ENCODE measurements at regions not wholly inside any gene's neighbourhood (a gene's known extent, or its start where the extent isn't known, plus 50 kb on each side); places are given as distances from the start of the nearest gene placed in this dataset.

GRCh38 chr12:93292213-93292612 is 85.5 kb upstream of the NUDT4 start:
- FAIRE-seq (no peak), DNase-seq (ENCODE audit: low read depth) (no peak)
- Histone ChIP-seq H3K36me3 (ENCODE audit: control insufficient read depth, insufficient read depth, low read length) (no peaks in the 10 kb centered on the region), H3K27me3 (ENCODE audit: control insufficient read depth, insufficient read depth, low read length) (no peaks in the 10 kb centered on the region), H3K4me3 (ENCODE audit: low read depth, low read length) (no peak overlapping the region)
- no peak for TF ChIP-seq CTCF (IDR thresholded peaks at IDR 0.05; ENCODE audit: insufficient read depth, low read length, severe bottlenecking)

GRCh38 chr12:93292731-93293566 is 84.8 kb upstream of the NUDT4 start:
- FAIRE-seq (no peak), DNase-seq (ENCODE audit: low read depth) (peak; percentile 24)
- no peak overlapping the region for H3K4me3 ChIP-seq (ENCODE audit: low read depth, low read length)
- TF ChIP-seq CTCF (IDR thresholded peaks at IDR 0.05; ENCODE audit: insufficient read depth, low read length, severe bottlenecking), result no peak
- H3K27me3 ChIP-seq (ENCODE audit: control insufficient read depth, insufficient read depth, low read length), result no peaks in the 10 kb centered on the region
- H3K36me3 ChIP-seq (ENCODE audit: control insufficient read depth, insufficient read depth, low read length), result no peaks in the 10 kb centered on the region

- TF ChIP-seq CTCF (IDR thresholded peaks at IDR 0.05; ENCODE audit: insufficient read depth, low read length, severe bottlenecking), result no peak
- H3K27me3 ChIP-seq (ENCODE audit: control insufficient read depth, insufficient read depth, low read length), result no peaks in the 10 kb centered on the region
- no peak overlapping the region for H3K4me3 ChIP-seq (ENCODE audit: low read depth, low read length)
- FAIRE-seq (no peak), DNase-seq (ENCODE audit: low read depth) (no peak)
- H3K36me3 ChIP-seq (ENCODE audit: control insufficient read depth, insufficient read depth, low read length), result no peaks in the 10 kb centered on the region
Observed at GRCh38 chr12:93297032-93297431, 80.7 kb upstream of the NUDT4 start.

GRCh38 chr12:93297536-93297935 is 80.2 kb upstream of the NUDT4 start:
- no peak for TF ChIP-seq CTCF (IDR thresholded peaks at IDR 0.05; ENCODE audit: insufficient read depth, low read length, severe bottlenecking)
- FAIRE-seq, result no peak
- H3K4me3 ChIP-seq (ENCODE audit: low read depth, low read length), result no peak overlapping the region
- no peaks in the 10 kb centered on the region for H3K27me3 ChIP-seq (ENCODE audit: control insufficient read depth, insufficient read depth, low read length)
- no peak for DNase-seq (ENCODE audit: low read depth)
- H3K36me3 ChIP-seq (ENCODE audit: control insufficient read depth, insufficient read depth, low read length), result no peaks in the 10 kb centered on the region

GRCh38 chr12:93299262-93299846 is 78.4 kb upstream of the NUDT4 start:
- DNase-seq (ENCODE audit: low read depth), result no peak
- TF ChIP-seq CTCF (IDR thresholded peaks at IDR 0.05; ENCODE audit: insufficient read depth, low read length, severe bottlenecking), result no peak
- Histone ChIP-seq H3K27me3 (ENCODE audit: control insufficient read depth, insufficient read depth, low read length) (no peaks in the 10 kb centered on the region), H3K36me3 (ENCODE audit: control insufficient read depth, insufficient read depth, low read length) (no peaks in the 10 kb centered on the region), H3K4me3 (ENCODE audit: low read depth, low read length) (no peak overlapping the region)
- no peak for FAIRE-seq
